ENCODE measurements at regions not wholly inside any gene's neighbourhood (a gene's known extent, or its start where the extent isn't known, plus 50 kb on each side); places are given as distances from the start of the nearest gene placed in this dataset.

- TF ChIP-seq CTCF (IDR thresholded peaks at IDR 0.05; ENCODE audit: low read depth, low read length, missing input control) (no peak), FOXA1 (IDR thresholded peaks at IDR 0.05) (no peak), HNF4A (conservative IDR thresholded peaks at IDR 0.05) (no peak), EGR1 (IDR thresholded peaks at IDR 0.05; ENCODE audit: low read depth in 2 of 2) (no peak), GABPA (IDR thresholded peaks at IDR 0.05 in 1 of 2, conservative IDR thresholded peaks at IDR 0.05 in 1 of 2) (no peak), JUND (IDR thresholded peaks at IDR 0.05) (no peak), TAF1 (conservative IDR thresholded peaks at IDR 0.05) (no peak), FOXA2 (IDR thresholded peaks at IDR 0.05) (no peak)
These were observed 361.4 kb upstream of the CFAP20DC start (continued) for GRCh38 chr3:59411186-59411585.

- WGBS = 79% methylated on average over 2 of the region's 2 CpGs
- no peak for DNase-seq (ENCODE audit: low spot score)
- Histone ChIP-seq H3K4me3 (ENCODE audit: low read depth in 1 of 3, low read length in 3 of 3) (no peak overlapping the region), H3K9ac (ENCODE audit: low read depth in 1 of 2, low read length in 2 of 2) (no peak overlapping the region), H3K27me3 (ENCODE audit: control insufficient read depth in 4 of 4, insufficient read depth in 4 of 4, low read length in 3 of 4) (no peaks in the 10 kb centered on the region), H3K27ac (ENCODE audit: low read depth in 1 of 2, low read length in 2 of 2) (no peak overlapping the region), H3K4me1 (ENCODE audit: control insufficient read depth in 4 of 4, insufficient read depth in 4 of 4, low read length in 3 of 4) (no peaks in the 10 kb centered on the region), H3K36me3 (ENCODE audit: control insufficient read depth in 4 of 4, insufficient read depth in 3 of 4, low read depth in 1 of 4, low read length in 3 of 4) (no peaks in the 10 kb centered on the region), H3K9me3 (ENCODE audit: control insufficient read depth in 4 of 4, low read length in 3 of 4) (no peaks in the 10 kb centered on the region)
- no peak for TF ChIP-seq NR2F2 (IDR thresholded peaks at IDR 0.05)
- no peak for TF ChIP-seq FOXA2 (IDR thresholded peaks at IDR 0.05)
- no peak for TF ChIP-seq SP1 (IDR thresholded peaks at IDR 0.05)
- TF ChIP-seq ZBTB33 (IDR thresholded peaks at IDR 0.05) = no peak
- no peak for TF ChIP-seq RXRA (IDR thresholded peaks at IDR 0.05)
- no peak for TF ChIP-seq RAD21 (IDR thresholded peaks at IDR 0.05)
- TF ChIP-seq HNF4A (conservative IDR thresholded peaks at IDR 0.05) = no peak
- TF ChIP-seq REST (IDR thresholded peaks at IDR 0.05) = no peak
- no peak for TF ChIP-seq HNF4G (IDR thresholded peaks at IDR 0.05)
- no peak for TF ChIP-seq JUND (IDR thresholded peaks at IDR 0.05)
- no peak for TF ChIP-seq YY1 (IDR thresholded peaks at IDR 0.05)
- TF ChIP-seq EGR1 (IDR thresholded peaks at IDR 0.05; ENCODE audit: low read depth in 2 of 2) = no peak
- TF ChIP-seq MAX (IDR thresholded peaks at IDR 0.05) = no peak
- TF ChIP-seq ATF3 (IDR thresholded peaks at IDR 0.05) = no peak
- TF ChIP-seq CTCF (IDR thresholded peaks at IDR 0.05; ENCODE audit: low read depth, low read length, missing input control) = no peak
- no peak for TF ChIP-seq FOXA1 (IDR thresholded peaks at IDR 0.05)
These were observed 358.3 kb upstream of the CFAP20DC start for GRCh38 chr3:59408047-59408624.
